IMR-90 (cell line): ENCODE measurements at regions not wholly inside any gene's neighbourhood (a gene's known extent, or its start where the extent isn't known, plus 50 kb on each side); places are given as distances from the start of the nearest gene placed in this dataset.
A peak's percentile ranks its signal among the peaks of the same experiment; 100 is the strongest.
"Not testable (repeated sequence)": the region's sequence is repeated elsewhere in the genome, so short reads cannot be mapped to it uniquely, and the experiment has no call there.

Experiments used
- ATAC-seq: fragments of 200-7000 bp; cut with Tn5 transposase; 2 replicates; pipeline ENCODE4 v1.9.1; 2020; ENCODE audit warnings: low read depth, mild to moderate bottlenecking, moderate library complexity
- BruUV-seq: library from RNA; stranded (reverse); fragments of 400-500 nt; replicated peaks from 2 replicates; lab custom pipeline; 2021; lab: Mats Ljungman, UMichigan
- CTCF ChIA-PET: fragments of 300-600 bp; formaldehyde crosslinking; extraction: SDS; loops from one replicate; lab custom pipeline; 2021; ENCODE audit warnings: antibody characterized with exemption; lab: Yijun Ruan, JAX
- POLR2A ChIA-PET: fragments of 300-600 bp; sonication (Branson Sonifier 250); formaldehyde crosslinking; loops from one replicate; lab custom pipeline; 2022; ENCODE audit warnings: antibody characterized with exemption; ENCODE audit not compliant: unreplicated experiment; lab: Charles Lee
- DNase-seq: peaks from one replicate; pipeline ENCODE4 v3.0.0; 2013
- H2AFZ ChIP-seq: replicated peaks from 2 replicates; pipeline ENCODE3; 2013; ENCODE audit warnings: low read length, mild to moderate bottlenecking; ENCODE audit not compliant: poor library complexity
- H2AK5ac ChIP-seq: 2 replicates; pipeline ENCODE4 v1.6.1; 2013; ENCODE audit warnings: low read depth, low read length, inconsistent platforms
- H2AK9ac ChIP-seq: replicated peaks from 2 replicates; pipeline ENCODE3; 2013; ENCODE audit warnings: mild to moderate bottlenecking, low read depth, low read length, moderate library complexity; ENCODE audit not compliant: poor library complexity
- H2BK120ac ChIP-seq: 2 replicates; pipeline ENCODE4 v1.6.1; 2013; ENCODE audit warnings: low read depth, low read length, inconsistent platforms
- H2BK15ac ChIP-seq: 3 replicates; pipeline ENCODE4 v1.6.1; 2013; ENCODE audit warnings: low read depth, low read length, inconsistent platforms
- H2BK20ac ChIP-seq: 2 replicates; pipeline ENCODE4 v1.6.1; 2013; ENCODE audit warnings: low read depth, mild to moderate bottlenecking, inconsistent platforms, low read length, moderate library complexity
- H2BK5ac ChIP-seq: 2 replicates; pipeline ENCODE4 v1.6.1; 2013; ENCODE audit warnings: mild to moderate bottlenecking, low read depth, low read length, inconsistent platforms; ENCODE audit not compliant: poor library complexity, severe bottlenecking
- H3K14ac ChIP-seq: replicated peaks from 2 replicates; pipeline ENCODE4 v1.6.1; 2013; ENCODE audit warnings: low read depth, low read length, inconsistent platforms
- H3K18ac ChIP-seq: 2 replicates; pipeline ENCODE4 v1.6.1; 2013; ENCODE audit warnings: low read depth, low read length, control low read depth
- H3K23ac ChIP-seq: 2 replicates; pipeline ENCODE4 v1.6.1; 2013; ENCODE audit warnings: low read depth, low read length, inconsistent platforms
- H3K27ac ChIP-seq: 2 replicates; pipeline ENCODE4 v1.5.1; 2013; ENCODE audit warnings: mild to moderate bottlenecking, control low read depth, low read length; ENCODE audit not compliant: insufficient read depth
- H3K27me3 ChIP-seq: 2 replicates; pipeline ENCODE4 v1.6.1; 2013; ENCODE audit warnings: low read length; ENCODE audit not compliant: control insufficient read depth, insufficient read depth
- H3K36me3 ChIP-seq: 2 replicates; pipeline ENCODE4 v1.6.1; 2013; ENCODE audit warnings: low read length, mixed read lengths; ENCODE audit not compliant: control insufficient read depth, insufficient read depth
- H3K4ac ChIP-seq: 2 replicates; pipeline ENCODE4 v1.6.1; 2013; ENCODE audit warnings: low read depth, low read length, inconsistent platforms
- H3K4me1 ChIP-seq: 2 replicates; pipeline ENCODE4 v1.6.1; 2013; ENCODE audit warnings: low read length, mixed read lengths; ENCODE audit not compliant: control insufficient read depth, insufficient read depth
- H3K4me2 ChIP-seq: 2 replicates; pipeline ENCODE4 v1.6.1; 2013; ENCODE audit warnings: low read depth, mild to moderate bottlenecking, control low read depth, low read length, moderate library complexity
- H3K4me3 ChIP-seq: 2 replicates; pipeline ENCODE4 v1.5.1; 2013; ENCODE audit warnings: low read depth, mild to moderate bottlenecking, control low read depth, low read length, moderate library complexity; ENCODE audit not compliant: insufficient read depth
- H3K56ac ChIP-seq: 2 replicates; pipeline ENCODE4 v1.6.1; 2013; ENCODE audit warnings: low read length, inconsistent platforms; ENCODE audit not compliant: insufficient read depth; ENCODE audit errors: extremely low read depth
- H3K79me1 ChIP-seq, 2 experiments: 2 replicates each; pipeline ENCODE4 v1.6.1; 2013; ENCODE audit warnings: low read length in 2 of 2, inconsistent platforms in 1 of 2, low read depth in 1 of 2
- H3K9ac ChIP-seq: 2 replicates; pipeline ENCODE4 v1.6.1; 2013; ENCODE audit warnings: low read depth, low read length, control low read depth
- H3K9me1 ChIP-seq: 2 replicates; pipeline ENCODE4 v1.6.1; 2013; ENCODE audit warnings: low read length, inconsistent platforms; ENCODE audit not compliant: insufficient read depth
- H3K9me3 ChIP-seq: 2 replicates; pipeline ENCODE4 v1.6.1; 2013; ENCODE audit warnings: low read length; ENCODE audit not compliant: control insufficient read depth, insufficient read depth
- H4K20me1 ChIP-seq: 2 replicates; pipeline ENCODE4 v1.6.1; 2013; ENCODE audit warnings: low read length, inconsistent platforms; ENCODE audit not compliant: insufficient read depth
- H4K5ac ChIP-seq: 2 replicates; pipeline ENCODE4 v1.6.1; 2013; ENCODE audit warnings: mild to moderate bottlenecking, low read depth, low read length, control low read depth
- H4K8ac ChIP-seq, 2 experiments: 2 replicates each; pipeline ENCODE4 v1.6.1; 2013; ENCODE audit warnings: low read depth in 2 of 2, low read length in 2 of 2, control low read depth in 1 of 2, inconsistent platforms in 1 of 2
- H4K91ac ChIP-seq: 2 replicates; pipeline ENCODE4 v1.6.1; 2013; ENCODE audit warnings: low read depth, low read length, inconsistent platforms; ENCODE audit not compliant: insufficient read depth
- WGBS, 2 experiments: methylation state at CpG; one replicate each; pipeline versions ENCODE4 v1.1.5 to v1.1.7; 2013; ENCODE audit warnings: missing lambda C conversion rate in 2 of 2; ENCODE audit not compliant: insufficient read length in 1 of 2; ENCODE audit errors: extremely low coverage in 2 of 2; 5-methylcytosine and 5-hydroxymethylcytosine counted together
- dilution Hi-C: fragments of 300-500 bp; cut with HindIII; formaldehyde crosslinking; loops from one replicate; pipeline ENCODE4 v1.14.3; 2018; ENCODE audit warnings: low sequenced_read_pairs; ENCODE audit not compliant: unreplicated experiment
- in situ Hi-C: fragments of 300-500 bp; cut with MboI; formaldehyde crosslinking; loops from 3 replicates; pipeline ENCODE4 v1.14.3; 2019; ENCODE audit warnings: low sequenced_read_pairs, inconsistent platforms, mixed read lengths
- intact Hi-C: fragments of 100-400 bp; cut with micrococcal nuclease; formaldehyde crosslinking; loops from 2 replicates; pipeline ENCODE4 v1.10.0; 2022

DNA sequence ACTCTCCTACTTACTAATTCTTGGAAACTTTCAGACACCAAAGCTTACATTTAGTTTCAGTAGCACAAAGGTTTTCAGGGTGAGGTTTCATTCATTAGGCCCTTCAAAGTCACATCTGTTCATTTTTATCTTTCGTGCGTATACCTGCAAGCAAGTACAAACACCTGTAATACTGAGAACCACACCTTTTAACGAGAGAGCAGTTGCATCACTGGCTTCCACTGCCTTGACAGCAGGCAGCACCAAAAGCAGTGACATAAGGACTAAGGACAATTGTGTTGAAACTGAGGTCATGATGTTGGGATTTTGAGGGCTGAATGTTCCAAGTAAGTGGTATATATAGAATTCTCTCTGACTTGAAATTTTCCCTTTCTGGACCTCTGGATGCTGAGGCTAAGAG, 61.1 kb downstream of the GOLGA6L25 start:
- BruUV-seq, H4K20me1 ChIP-seq, H3K9me3 ChIP-seq, H3K14ac ChIP-seq, H3K9me1 ChIP-seq, H3K27ac ChIP-seq, H3K23ac ChIP-seq, H4K5ac ChIP-seq, H4K8ac ChIP-seq, intact Hi-C loops, H2BK20ac ChIP-seq, dilution Hi-C loops, H3K4me2 ChIP-seq, POLR2A ChIA-PET, H2AK5ac ChIP-seq, ATAC-seq, H2BK5ac ChIP-seq, in situ Hi-C loops, H3K18ac ChIP-seq, H3K9ac ChIP-seq, H2BK120ac ChIP-seq, H3K36me3 ChIP-seq, H2BK15ac ChIP-seq, H2AFZ ChIP-seq, DNase-seq, H3K4me3 ChIP-seq, H2AK9ac ChIP-seq, H3K4me1 ChIP-seq, CTCF ChIA-PET, H3K4ac ChIP-seq, H3K79me1 ChIP-seq, H3K27me3 ChIP-seq, H3K56ac ChIP-seq, H4K91ac ChIP-seq: not testable (repeated sequence)
- WGBS, 2 experiments = no CpG with 5 or more reads among the region's 3 CpGs

DNA sequence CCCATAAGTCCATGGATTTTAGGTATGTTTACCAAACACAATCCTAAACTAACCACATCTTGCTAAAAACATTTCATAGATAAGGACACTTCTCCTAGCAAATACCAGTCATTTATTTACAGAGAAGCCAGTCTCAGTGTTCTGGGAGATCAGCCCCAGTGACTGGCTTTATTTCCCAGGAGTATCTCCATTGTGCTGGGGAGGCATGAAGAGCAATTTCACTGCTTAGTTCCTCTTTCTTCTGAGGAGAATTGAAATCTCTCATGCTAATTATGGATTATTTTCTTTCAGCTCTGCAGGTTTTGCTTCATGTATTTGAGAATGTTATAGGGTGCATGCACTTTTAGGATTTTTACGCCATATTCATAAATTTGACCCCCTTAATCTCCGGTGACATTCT, 68.3 kb downstream of the GOLGA6L25 start:
- H2AK9ac ChIP-seq, H2AFZ ChIP-seq, H3K4me1 ChIP-seq, H3K23ac ChIP-seq, H3K4me2 ChIP-seq, H3K9ac ChIP-seq, H3K18ac ChIP-seq, BruUV-seq, intact Hi-C loops, H4K20me1 ChIP-seq, H2BK15ac ChIP-seq, H3K9me1 ChIP-seq, H2AK5ac ChIP-seq, H3K56ac ChIP-seq, H3K4ac ChIP-seq, POLR2A ChIA-PET, H3K9me3 ChIP-seq, DNase-seq, H3K14ac ChIP-seq, H3K79me1 ChIP-seq, H4K8ac ChIP-seq, H2BK20ac ChIP-seq, dilution Hi-C loops, in situ Hi-C loops, H3K4me3 ChIP-seq, H2BK120ac ChIP-seq, H3K36me3 ChIP-seq, H4K91ac ChIP-seq, CTCF ChIA-PET, H2BK5ac ChIP-seq, H3K27me3 ChIP-seq, H4K5ac ChIP-seq, H3K27ac ChIP-seq: not testable (repeated sequence)
- peak; percentile 14; the same call in 1 of the 2 replicates for ATAC-seq
- WGBS, 2 experiments = no CpG with 5 or more reads among the region's 2 CpGs
